HG02798 (cell line): ENCODE measurements at regions not wholly inside any gene's neighbourhood (a gene's known extent, or its start where the extent isn't known, plus 50 kb on each side); places are given as distances from the start of the nearest gene placed in this dataset.
"Not testable (repeated sequence)": the region's sequence is repeated elsewhere in the genome, so short reads cannot be mapped to it uniquely, and the experiment has no call there.

Experiments used
- ATAC-seq: cut with Tn5 transposase; IDR thresholded peaks from one replicate; pipeline ENCODE4 v1.9.1; 2021; ENCODE audit warnings: mild to moderate bottlenecking; ENCODE audit not compliant: unreplicated experiment, poor library complexity

DNA sequence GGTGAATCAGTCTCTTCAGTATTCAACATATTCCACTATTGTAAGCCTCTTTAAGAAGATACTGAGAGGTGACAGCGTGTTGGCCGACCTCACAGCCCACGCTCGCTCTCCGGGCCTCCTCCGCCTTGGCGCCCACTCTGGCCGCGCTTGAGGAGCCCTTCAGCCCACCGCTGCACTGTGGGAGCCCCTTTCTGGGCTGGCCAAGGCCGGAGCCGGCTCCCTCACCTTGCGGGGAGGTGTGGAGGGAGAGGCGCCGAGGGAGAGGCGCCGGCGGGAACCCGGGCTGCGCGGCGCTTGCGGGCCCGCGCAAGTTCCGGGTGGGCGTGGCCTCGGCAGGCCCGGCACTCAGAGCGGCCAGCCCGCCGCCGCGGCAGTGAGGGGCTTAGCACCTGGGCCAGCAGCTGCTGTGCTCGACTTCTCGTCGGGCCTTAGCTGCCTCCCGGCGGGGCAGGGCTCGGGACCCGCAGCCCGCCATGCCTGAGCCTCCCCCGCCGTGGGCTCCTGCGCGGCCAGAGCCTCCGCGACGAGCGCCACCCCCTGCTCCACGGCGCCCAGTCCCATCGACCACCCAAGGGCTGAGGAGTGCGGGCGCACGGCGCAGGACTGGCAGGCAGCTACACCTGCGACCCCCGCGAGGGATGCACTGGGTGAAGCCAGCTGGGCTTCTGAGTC, 306.4 kb downstream of the SEMA3D start:
- not testable (repeated sequence) for ATAC-seq

DNA sequence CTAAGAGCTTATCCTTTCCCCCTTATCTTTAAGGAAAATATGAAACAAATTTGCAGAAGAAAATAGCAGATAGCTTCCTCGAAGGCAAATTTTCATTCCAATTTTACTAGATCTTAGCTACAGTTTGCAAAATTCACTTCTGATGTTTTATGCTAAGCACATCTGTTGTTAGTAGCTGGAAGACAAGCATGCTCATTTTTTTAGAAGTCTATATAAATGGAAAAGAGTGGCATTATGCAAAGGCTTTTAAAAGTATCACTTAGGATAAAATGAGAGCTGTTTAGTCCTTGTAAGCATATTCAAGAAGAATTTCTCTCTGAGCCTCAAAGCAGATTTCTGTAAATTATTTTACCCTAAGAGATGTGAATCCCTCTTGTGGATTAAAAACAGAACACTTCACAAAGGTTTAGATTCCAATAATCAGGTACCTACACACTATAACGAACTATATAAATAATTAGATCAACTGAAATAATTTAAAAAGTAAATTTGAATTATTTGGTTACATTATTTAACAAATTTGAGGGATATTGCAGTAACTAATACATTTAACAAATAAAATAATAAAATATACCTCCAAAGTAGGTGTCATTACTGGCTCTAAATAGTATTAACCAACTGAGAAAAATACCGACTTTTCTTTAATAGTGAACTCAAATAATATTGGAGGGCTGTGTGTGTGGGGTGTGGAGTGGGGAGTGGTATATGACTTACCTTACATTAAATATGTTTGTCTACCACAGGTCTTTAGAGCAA, 307.1 kb downstream of the SEMA3D start:
- no peak for ATAC-seq

- no peak for ATAC-seq
These were observed 308.8 kb downstream of the SEMA3D start for GRCh38 chr7:84877943-84878570.

- no peak for ATAC-seq
These were observed 310.6 kb downstream of the SEMA3D start for GRCh38 chr7:84876061-84876821.

- ATAC-seq, result no peak
These were observed 321.3 kb downstream of the SEMA3D start for GRCh38 chr7:84865560-84865959.

DNA sequence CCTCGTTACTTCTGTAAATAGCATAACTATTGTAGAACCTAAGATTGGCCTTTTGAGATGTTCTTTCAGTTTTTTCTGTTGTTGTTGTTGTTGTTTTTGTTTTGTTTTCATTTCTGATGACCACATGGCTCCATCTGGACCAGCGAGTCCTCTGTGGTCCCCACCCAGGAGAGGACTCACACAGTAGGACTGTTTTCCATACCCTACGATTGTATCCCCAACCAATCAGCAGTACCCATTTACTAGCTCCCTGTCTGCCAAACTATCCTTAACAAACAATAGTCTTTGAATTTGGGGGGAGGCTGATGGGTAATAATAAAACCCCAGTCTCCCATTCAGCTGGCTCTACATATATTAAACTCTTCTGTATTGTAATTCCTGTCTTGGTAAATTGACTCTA, 329.5 kb downstream of the SEMA3D start:
- ATAC-seq, result no peak

DNA sequence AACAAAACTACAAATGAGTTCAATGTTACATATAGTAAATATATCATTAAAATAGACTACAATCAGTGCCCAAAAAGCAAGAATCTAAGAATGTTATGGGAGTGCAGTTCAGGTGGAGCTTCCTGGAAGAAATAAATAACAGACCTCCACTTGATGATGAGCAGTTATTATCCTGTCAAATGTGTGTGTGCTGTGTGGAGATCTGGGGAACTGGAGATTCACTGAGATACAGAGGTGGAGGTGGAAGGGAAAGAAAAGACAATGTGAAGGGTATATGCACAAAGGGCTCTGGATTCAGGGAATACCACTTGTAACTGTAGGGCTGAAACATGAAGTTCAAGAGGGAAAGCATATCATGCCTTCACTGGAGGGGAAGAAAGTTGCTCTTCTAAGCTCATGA, 331.1 kb downstream of the SEMA3D start:
- no peak for ATAC-seq

- ATAC-seq, result not testable (repeated sequence)
These were observed 337.9 kb downstream of the SEMA3D start for GRCh38 chr7:84848974-84849372.

DNA sequence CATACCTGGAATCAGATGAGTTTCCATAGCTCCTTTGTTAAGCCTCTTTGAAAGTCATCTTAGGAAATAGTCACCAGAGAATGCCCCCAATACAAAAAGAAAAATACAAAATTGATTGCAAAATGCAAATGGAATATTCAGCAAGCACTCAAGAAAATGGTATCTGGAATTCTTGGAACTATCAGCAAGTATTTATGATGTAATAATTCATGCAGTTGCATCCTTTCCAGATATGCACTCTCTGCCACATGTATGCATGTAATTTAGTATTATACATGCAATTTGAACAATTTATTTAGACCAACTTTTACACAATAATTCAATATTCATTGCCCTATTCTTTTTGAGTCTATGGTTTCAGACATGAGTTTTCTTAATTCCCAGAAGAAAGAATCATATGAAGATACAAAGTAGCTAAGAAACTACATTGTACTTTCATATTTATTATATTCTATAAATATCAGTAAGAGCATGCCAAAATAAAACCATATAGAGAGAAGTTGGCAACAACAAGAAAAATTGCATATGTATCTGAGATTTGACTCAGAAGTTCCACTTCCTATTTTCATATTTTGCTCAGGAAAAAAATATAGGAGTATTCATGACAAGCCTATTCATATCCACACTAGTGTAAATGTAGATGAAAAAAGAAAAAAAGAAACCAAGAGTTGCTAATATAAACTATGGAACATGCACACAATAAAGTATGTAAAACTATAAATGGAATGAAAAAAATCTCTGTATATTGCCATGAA, 338.5 kb downstream of the SEMA3D start:
- ATAC-seq, result no peak

- no peak for ATAC-seq
These were observed 339.1 kb downstream of the SEMA3D start for GRCh38 chr7:84847790-84848189.

- no peak for ATAC-seq
These were observed 339.8 kb downstream of the SEMA3D start for GRCh38 chr7:84847038-84847437.

DNA sequence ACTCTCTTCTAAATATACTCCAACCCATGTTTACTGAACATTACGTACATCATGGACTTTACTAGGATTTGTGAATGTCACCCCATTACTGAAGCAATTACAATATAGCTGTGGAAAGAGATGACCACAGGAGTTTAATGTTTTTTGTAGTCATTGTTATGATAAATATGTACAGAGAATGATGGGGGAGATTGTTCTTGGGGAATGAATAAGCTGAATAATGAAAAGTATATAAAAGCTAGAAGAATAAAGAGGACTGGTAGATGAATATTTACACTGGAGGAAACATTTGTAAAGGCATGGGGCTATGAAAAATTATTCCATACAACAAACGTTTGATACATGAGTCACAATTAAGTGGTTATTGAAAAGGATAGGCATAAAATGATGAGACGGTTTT, 340.9 kb downstream of the SEMA3D start:
- ATAC-seq, result no peak

GRCh38 chr7:84844771-84845170, 342.1 kb downstream of the SEMA3D start:
- ATAC-seq, result no peak

DNA sequence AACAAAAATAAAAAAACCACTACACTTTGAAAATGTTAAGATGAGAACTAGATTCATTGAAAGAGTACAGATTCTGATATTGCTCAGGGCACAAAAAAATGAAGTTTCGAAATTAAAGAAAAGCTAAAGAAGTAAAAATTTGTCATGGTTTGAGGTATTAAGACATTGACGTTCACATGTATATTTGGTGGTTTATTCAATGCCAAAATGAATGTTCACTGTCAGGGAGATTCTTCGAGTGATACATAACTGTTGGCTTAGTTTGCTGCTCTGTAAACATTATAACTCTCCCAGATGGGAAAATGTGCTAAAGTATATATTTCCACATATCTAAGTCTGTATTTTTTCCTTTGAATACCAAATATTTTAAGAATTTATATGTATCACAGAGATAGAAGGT, 345.0 kb downstream of the SEMA3D start:
- ATAC-seq, result no peak

- ATAC-seq, result no peak
These were observed 348.0 kb downstream of the SEMA3D start for GRCh38 chr7:84838857-84839256.

GRCh38 chr7:84837405-84837804, 349.5 kb downstream of the SEMA3D start:
- no peak for ATAC-seq

- no peak for ATAC-seq
These were observed 357.1 kb downstream of the SEMA3D start for GRCh38 chr7:84829719-84830118.

DNA sequence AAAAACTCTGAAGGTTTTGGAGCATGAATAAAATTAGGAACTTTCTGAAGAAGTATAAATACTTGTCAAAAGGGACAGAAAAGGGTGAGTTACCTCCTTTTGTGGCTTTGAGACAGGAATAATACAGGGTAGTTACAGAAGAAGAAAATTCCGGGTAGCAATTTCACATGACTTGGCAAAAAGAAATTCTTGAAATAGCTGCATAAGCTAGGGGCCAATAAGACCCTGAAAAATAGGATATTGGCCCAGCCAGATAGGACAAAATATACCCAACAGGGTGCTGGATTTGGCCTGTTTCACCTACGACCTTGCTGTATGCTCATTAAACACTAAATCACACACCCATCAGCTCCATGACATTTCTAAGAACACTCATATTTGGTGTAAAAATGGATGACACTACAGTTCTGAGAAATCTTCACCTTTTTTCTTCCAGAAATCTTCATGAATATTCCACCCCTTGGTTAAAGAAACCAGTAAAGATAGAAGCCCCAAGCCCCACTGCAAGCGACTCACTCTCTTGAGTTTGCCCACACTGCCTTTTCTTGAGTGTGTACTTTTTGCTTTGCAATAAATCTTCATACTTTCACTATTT, 362.7 kb downstream of the SEMA3D start:
- no peak for ATAC-seq

- no peak for ATAC-seq
These were observed 363.3 kb downstream of the SEMA3D start for GRCh38 chr7:84823530-84823929.
